ENCODE measurements at regions not wholly inside any gene's neighbourhood (a gene's known extent, or its start where the extent isn't known, plus 50 kb on each side); places are given as distances from the start of the nearest gene placed in this dataset.

GRCh38 chr15:87707071-87707470, 549.5 kb downstream of the NTRK3 start:
- peaks cover 9% of the 10 kb centered on the region for H3K27me3 Mint-ChIP-seq
- DNase-seq, result no peak
- POLR2A ChIA-PET, result no interaction called here
- Histone ChIP-seq H3K36me3 (ENCODE audit: insufficient read depth, low read length) (no peaks in the 10 kb centered on the region), H3K27me3 (ENCODE audit: control insufficient read depth in 1 of 2, insufficient read depth in 2 of 2, low read length in 2 of 2) (no peaks in the 10 kb centered on the region), H3K9me3 (ENCODE audit: control insufficient read depth in 1 of 2, insufficient read depth in 1 of 2, low read length in 2 of 2) (peaks cover 0 to 4% of the 10 kb centered on the region in 2 experiments), H3K27ac (ENCODE audit: low read depth in 1 of 2, low read length in 2 of 2) (no peak overlapping the region), H3K4me1 (ENCODE audit: insufficient read depth, low read length) (no peaks in the 10 kb centered on the region), H3K4me3 (ENCODE audit: low read length) (no peak overlapping the region)
- TF ChIP-seq CTCF (IDR thresholded peaks at IDR 0.05), result no peak
- ATAC-seq (ENCODE audit: poor library complexity), result no peak
- no peaks in the 10 kb centered on the region for H3K4me1 Mint-ChIP-seq (ENCODE audit: low read depth)
- no peaks in the 10 kb centered on the region for H3K36me3 Mint-ChIP-seq (ENCODE audit: low read depth)
- intact Hi-C loops (cut with DNase I, micrococcal nuclease), result no loop called here
- no peak overlapping the region for H3K4me3 Mint-ChIP-seq
- no peak overlapping the region for H3K27ac Mint-ChIP-seq
- CTCF ChIA-PET, result no interaction called here
- H3K9me3 Mint-ChIP-seq, result no peaks in the 10 kb centered on the region

- H3K36me3 Mint-ChIP-seq (ENCODE audit: low read depth), result no peaks in the 10 kb centered on the region
- POLR2A ChIA-PET, result no interaction called here
- H3K4me3 ChIP-seq (ENCODE audit: low read length), result no peak overlapping the region
- no peaks in the 10 kb centered on the region for H3K4me1 ChIP-seq (ENCODE audit: insufficient read depth, low read length)
- intact Hi-C loops (cut with DNase I, micrococcal nuclease), result no loop called here
- ATAC-seq (ENCODE audit: poor library complexity) (no peak), DNase-seq (no peak)
- TF ChIP-seq CTCF (IDR thresholded peaks at IDR 0.05), result no peak
- peaks cover 4% of the 10 kb centered on the region for H3K27me3 Mint-ChIP-seq
- H3K27ac ChIP-seq (ENCODE audit: low read depth in 1 of 2, low read length in 2 of 2), result no peak overlapping the region
- CTCF ChIA-PET, result no interaction called here
- H3K36me3 ChIP-seq (ENCODE audit: insufficient read depth, low read length), result no peaks in the 10 kb centered on the region
- no peaks in the 10 kb centered on the region for H3K9me3 Mint-ChIP-seq
- no peak overlapping the region for H3K27ac Mint-ChIP-seq
- H3K4me1 Mint-ChIP-seq (ENCODE audit: low read depth), result no peaks in the 10 kb centered on the region
- H3K27me3 ChIP-seq (ENCODE audit: control insufficient read depth in 1 of 2, insufficient read depth in 2 of 2, low read length in 2 of 2), result no peaks in the 10 kb centered on the region
- H3K4me3 Mint-ChIP-seq, result no peak overlapping the region
- H3K9me3 ChIP-seq (ENCODE audit: control insufficient read depth in 1 of 2, insufficient read depth in 1 of 2, low read length in 2 of 2), result peaks cover 0 to 4% of the 10 kb centered on the region in 2 experiments
Observed at GRCh38 chr15:87706001-87706400, 550.5 kb downstream of the NTRK3 start.

GRCh38 chr15:87704276-87704675, 552.3 kb downstream of the NTRK3 start:
- H3K4me1 ChIP-seq (ENCODE audit: insufficient read depth, low read length), result no peaks in the 10 kb centered on the region
- Mint-ChIP-seq H3K27me3 (peaks cover 4% of the 10 kb centered on the region), H3K36me3 (ENCODE audit: low read depth) (no peaks in the 10 kb centered on the region), H3K4me1 (ENCODE audit: low read depth) (no peaks in the 10 kb centered on the region), H3K9me3 (no peaks in the 10 kb centered on the region), H3K27ac (no peak overlapping the region), H3K4me3 (no peak overlapping the region)
- peaks cover 0 to 4% of the 10 kb centered on the region in 2 experiments for H3K9me3 ChIP-seq (ENCODE audit: control insufficient read depth in 1 of 2, insufficient read depth in 1 of 2, low read length in 2 of 2)
- ATAC-seq (ENCODE audit: poor library complexity), result no peak
- DNase-seq, result no peak
- no peaks in the 10 kb centered on the region for H3K27me3 ChIP-seq (ENCODE audit: control insufficient read depth in 1 of 2, insufficient read depth in 2 of 2, low read length in 2 of 2)
- TF ChIP-seq CTCF (IDR thresholded peaks at IDR 0.05), result no peak
- no peak overlapping the region for H3K4me3 ChIP-seq (ENCODE audit: low read length)
- POLR2A ChIA-PET, result no interaction called here
- CTCF ChIA-PET, result no interaction called here
- intact Hi-C loops (cut with DNase I, micrococcal nuclease), result no loop called here
- H3K27ac ChIP-seq (ENCODE audit: low read depth in 1 of 2, low read length in 2 of 2), result no peak overlapping the region
- H3K36me3 ChIP-seq (ENCODE audit: insufficient read depth, low read length), result no peaks in the 10 kb centered on the region

Measured in CD4-positive, alpha-beta T cell (primary cell).